Caco-2 (cell line): ENCODE measurements at regions not wholly inside any gene's neighbourhood (a gene's known extent, or its start where the extent isn't known, plus 50 kb on each side); places are given as distances from the start of the nearest gene placed in this dataset.
"Not testable (repeated sequence)": the region's sequence is repeated elsewhere in the genome, so short reads cannot be mapped to it uniquely, and the experiment has no call there.

Experiments used
- BruUV-seq: library from RNA; stranded (reverse); fragments of 400-500 nt; replicated peaks from 2 replicates; lab custom pipeline; 2021; lab: Mats Ljungman, UMichigan
- CTCF ChIA-PET: fragments of 300-600 bp; sonication (Branson Sonifier 250); formaldehyde crosslinking; loops from one replicate; lab custom pipeline; 2022; ENCODE audit warnings: antibody characterized with exemption; lab: Charles Lee
- POLR2A ChIA-PET: fragments of 300-600 bp; sonication (Branson Sonifier 250); formaldehyde crosslinking; loops from one replicate; lab custom pipeline; 2022; ENCODE audit warnings: antibody characterized with exemption; lab: Charles Lee
- DNase-seq, 2 experiments: peaks; one replicate each; pipeline versions ENCODE4 v3.0.0 to v3.0.0-alpha.2; 2020 to 2022
- H3K27me3 ChIP-seq: replicated peaks from 2 replicates; pipeline ENCODE4 v1.6.0; 2011; ENCODE audit warnings: low read length; ENCODE audit not compliant: control insufficient read depth, insufficient read depth
- H3K36me3 ChIP-seq: 2 replicates; pipeline ENCODE4 v1.5.1; 2011; ENCODE audit warnings: low read length; ENCODE audit not compliant: control insufficient read depth, insufficient read depth
- H3K4me1 ChIP-seq: fragments of 250-450 bp; sonication (Bioruptor Pico); 2 replicates; pipeline ENCODE4 v1.5.1; 2020; ENCODE audit warnings: mild to moderate bottlenecking
- H3K4me3 ChIP-seq: 2 replicates; pipeline ENCODE4 v1.5.1; 2011; ENCODE audit warnings: low read depth, mild to moderate bottlenecking, control low read depth, low read length
- H3K9me3 ChIP-seq: fragments of 250-450 bp; sonication (Bioruptor Pico); 2 replicates; pipeline ENCODE4 v1.5.1; 2020; ENCODE audit warnings: mild to moderate bottlenecking, moderate library complexity
- H3K27ac Mint-ChIP-seq: one replicate; pipeline ENCODE4 v1.8.0; 2022; ENCODE audit warnings: mixed read lengths; ENCODE audit not compliant: unreplicated experiment
- H3K27me3 Mint-ChIP-seq: one replicate; pipeline ENCODE4 v1.8.0; 2022; ENCODE audit warnings: mixed read lengths; ENCODE audit not compliant: insufficient read depth, unreplicated experiment
- H3K36me3 Mint-ChIP-seq: one replicate; pipeline ENCODE4 v1.8.0; 2022; ENCODE audit warnings: mild to moderate bottlenecking, mixed read lengths; ENCODE audit not compliant: insufficient read depth, unreplicated experiment
- H3K4me1 Mint-ChIP-seq: one replicate; pipeline ENCODE4 v1.8.0; 2022; ENCODE audit warnings: low read depth, mixed read lengths; ENCODE audit not compliant: unreplicated experiment
- H3K4me3 Mint-ChIP-seq: one replicate; pipeline ENCODE4 v1.8.0; 2022; ENCODE audit warnings: mild to moderate bottlenecking, moderate library complexity, mixed read lengths; ENCODE audit not compliant: unreplicated experiment
- H3K9me3 Mint-ChIP-seq: one replicate; pipeline ENCODE4 v1.8.0; 2022; ENCODE audit warnings: mixed read lengths; ENCODE audit not compliant: unreplicated experiment
- intact Hi-C: fragments of 100-400 bp; cut with micrococcal nuclease; formaldehyde crosslinking; loops from one replicate; pipeline ENCODE4 v1.10.0; 2022; ENCODE audit not compliant: unreplicated experiment
- TF ChIP-seq, protein P1 (sequence below), 2 experiments: fragments of 200-600 bp in 1 of 2; IDR thresholded peaks; 1 replicate in 1 of 2; 2 replicates in 1 of 2; pipeline versions ENCODE4 v1.5.1 to v1.8.0; 2011 to 2022; ENCODE audit warnings: antibody characterized with exemption in 1 of 2, control low read depth in 1 of 2, inconsistent platforms in 1 of 2, low read depth in 1 of 2, low read length in 1 of 2, mild to moderate bottlenecking in 1 of 2, moderate library complexity in 1 of 2; ENCODE audit not compliant: insufficient read depth in 1 of 2, severe bottlenecking in 1 of 2, unreplicated experiment in 1 of 2

GRCh38 chr2:13822365-13822764 is 810.2 kb upstream of the LRATD1 start:
- no peak overlapping the region for H3K4me3 Mint-ChIP-seq
- CTCF ChIA-PET = no interaction called here
- TF ChIP-seq, protein P1, sequence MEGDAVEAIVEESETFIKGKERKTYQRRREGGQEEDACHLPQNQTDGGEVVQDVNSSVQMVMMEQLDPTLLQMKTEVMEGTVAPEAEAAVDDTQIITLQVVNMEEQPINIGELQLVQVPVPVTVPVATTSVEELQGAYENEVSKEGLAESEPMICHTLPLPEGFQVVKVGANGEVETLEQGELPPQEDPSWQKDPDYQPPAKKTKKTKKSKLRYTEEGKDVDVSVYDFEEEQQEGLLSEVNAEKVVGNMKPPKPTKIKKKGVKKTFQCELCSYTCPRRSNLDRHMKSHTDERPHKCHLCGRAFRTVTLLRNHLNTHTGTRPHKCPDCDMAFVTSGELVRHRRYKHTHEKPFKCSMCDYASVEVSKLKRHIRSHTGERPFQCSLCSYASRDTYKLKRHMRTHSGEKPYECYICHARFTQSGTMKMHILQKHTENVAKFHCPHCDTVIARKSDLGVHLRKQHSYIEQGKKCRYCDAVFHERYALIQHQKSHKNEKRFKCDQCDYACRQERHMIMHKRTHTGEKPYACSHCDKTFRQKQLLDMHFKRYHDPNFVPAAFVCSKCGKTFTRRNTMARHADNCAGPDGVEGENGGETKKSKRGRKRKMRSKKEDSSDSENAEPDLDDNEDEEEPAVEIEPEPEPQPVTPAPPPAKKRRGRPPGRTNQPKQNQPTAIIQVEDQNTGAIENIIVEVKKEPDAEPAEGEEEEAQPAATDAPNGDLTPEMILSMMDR (IDR thresholded peaks at IDR 0.05; ENCODE audit: insufficient read depth in 1 of 2, low read depth in 1 of 2, low read length in 1 of 2, severe bottlenecking in 1 of 2, unreplicated experiment in 1 of 2) = no peak
- Histone ChIP-seq H3K27me3 (no peaks in the 10 kb centered on the region), H3K4me1 (no peaks in the 10 kb centered on the region), H3K9me3 (no peaks in the 10 kb centered on the region), H3K36me3 (no peaks in the 10 kb centered on the region), H3K4me3 (no peak overlapping the region)
- H3K9me3 Mint-ChIP-seq = no peaks in the 10 kb centered on the region
- intact Hi-C loops = no loop called here
- H3K27me3 Mint-ChIP-seq = no peaks in the 10 kb centered on the region
- BruUV-seq = no TSS peak
- no peaks in the 10 kb centered on the region for H3K4me1 Mint-ChIP-seq
- DNase-seq = no peak
- H3K27ac Mint-ChIP-seq = no peak overlapping the region
- POLR2A ChIA-PET = no interaction called here
- H3K36me3 Mint-ChIP-seq = no peaks in the 10 kb centered on the region

DNA sequence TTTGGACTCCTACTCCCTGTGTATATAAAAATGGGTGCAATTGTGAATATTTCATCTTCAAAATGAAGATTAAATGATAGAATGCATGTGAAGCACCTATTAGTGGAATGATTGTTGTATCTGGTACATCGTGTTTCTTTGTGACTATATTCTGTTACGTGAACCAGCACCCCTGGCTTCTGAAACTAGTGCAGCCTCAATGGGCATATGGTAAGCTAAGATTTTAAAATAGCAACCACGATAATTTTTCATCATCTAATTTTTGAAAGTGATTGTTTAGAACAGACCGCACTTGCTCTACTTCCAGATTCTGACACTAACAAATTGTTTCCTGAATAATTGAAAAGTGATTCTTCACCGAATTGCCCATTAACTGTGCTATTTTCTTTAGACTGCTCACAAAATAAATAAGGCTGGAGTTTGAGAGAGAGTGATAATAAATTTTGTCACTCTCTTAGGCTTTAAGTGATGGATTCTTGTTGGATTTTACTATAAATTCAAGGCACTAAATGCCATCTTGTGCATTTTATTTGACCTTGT is 806.1 kb upstream of the LRATD1 start:
- H3K36me3 Mint-ChIP-seq = no peaks in the 10 kb centered on the region
- H3K4me3 Mint-ChIP-seq = no peak overlapping the region
- Histone ChIP-seq H3K4me3 (no peak overlapping the region), H3K36me3 (no peaks in the 10 kb centered on the region), H3K9me3 (no peaks in the 10 kb centered on the region), H3K4me1 (no peaks in the 10 kb centered on the region), H3K27me3 (no peaks in the 10 kb centered on the region)
- H3K9me3 Mint-ChIP-seq = no peaks in the 10 kb centered on the region
- H3K27me3 Mint-ChIP-seq = no peaks in the 10 kb centered on the region
- POLR2A ChIA-PET = no interaction called here
- TF ChIP-seq, protein P1 (IDR thresholded peaks at IDR 0.05; ENCODE audit: insufficient read depth in 1 of 2, low read depth in 1 of 2, low read length in 1 of 2, severe bottlenecking in 1 of 2, unreplicated experiment in 1 of 2) = no peak
- BruUV-seq = no TSS peak
- no peaks in the 10 kb centered on the region for H3K4me1 Mint-ChIP-seq
- intact Hi-C loops = no loop called here
- no peak overlapping the region for H3K27ac Mint-ChIP-seq
- CTCF ChIA-PET = no interaction called here
- no peak for DNase-seq

DNA sequence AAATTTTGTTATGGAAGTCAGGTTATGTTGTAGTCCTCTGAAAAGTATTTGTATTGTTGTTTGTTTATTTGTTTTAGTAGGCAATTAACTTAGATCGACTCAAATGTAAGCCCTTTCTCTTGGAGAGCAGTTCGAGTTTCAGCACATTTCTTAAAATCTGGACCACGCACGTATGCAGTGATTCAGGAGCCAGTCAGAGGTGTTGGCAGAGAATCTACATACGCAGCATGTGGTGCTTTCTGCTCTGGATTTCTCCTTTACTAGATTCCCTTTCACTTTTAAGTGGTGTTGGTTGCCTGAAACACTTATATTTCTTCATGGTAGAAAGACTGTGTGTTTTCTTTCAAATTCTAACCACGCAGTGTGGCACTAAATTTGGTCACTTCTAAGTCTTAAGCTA is 773.9 kb upstream of the LRATD1 start:
- H3K4me1 ChIP-seq = no peaks in the 10 kb centered on the region
- H3K9me3 ChIP-seq = no peaks in the 10 kb centered on the region
- H3K9me3 Mint-ChIP-seq = no peaks in the 10 kb centered on the region
- intact Hi-C loops = no loop called here
- no peaks in the 10 kb centered on the region for H3K36me3 ChIP-seq
- DNase-seq = no peak
- no peak overlapping the region for H3K4me3 Mint-ChIP-seq
- no peaks in the 10 kb centered on the region for H3K27me3 Mint-ChIP-seq
- no peaks in the 10 kb centered on the region for H3K36me3 Mint-ChIP-seq
- TF ChIP-seq, protein P1 (IDR thresholded peaks at IDR 0.05; ENCODE audit: insufficient read depth in 1 of 2, low read depth in 1 of 2, low read length in 1 of 2, severe bottlenecking in 1 of 2, unreplicated experiment in 1 of 2) = no peak
- H3K27ac Mint-ChIP-seq = no peak overlapping the region
- H3K27me3 ChIP-seq = no peaks in the 10 kb centered on the region
- no peaks in the 10 kb centered on the region for H3K4me1 Mint-ChIP-seq
- ChIA-PET CTCF (no interaction called here), POLR2A (no interaction called here)
- no peak overlapping the region for H3K4me3 ChIP-seq
- BruUV-seq = no TSS peak

DNA sequence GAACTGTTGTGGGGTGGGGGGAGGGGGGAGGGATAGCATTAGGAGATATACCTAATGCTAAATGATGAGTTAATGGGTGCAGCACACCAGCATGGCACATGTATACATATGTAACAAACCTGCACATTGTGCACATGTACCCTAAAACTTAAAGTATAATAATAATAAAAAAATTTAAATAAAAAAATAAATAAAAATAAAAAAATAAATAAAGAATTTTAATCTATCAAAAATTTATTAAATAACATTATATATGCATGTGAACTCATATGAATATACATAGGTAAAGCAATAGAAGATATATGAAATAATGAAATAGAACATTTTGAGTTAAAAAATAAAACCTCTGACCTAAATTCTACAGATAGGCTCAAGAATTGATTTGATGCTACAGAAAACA is 764.2 kb upstream of the LRATD1 start:
- H3K4me3 Mint-ChIP-seq, intact Hi-C loops, BruUV-seq, H3K36me3 ChIP-seq, H3K27me3 Mint-ChIP-seq, DNase-seq, CTCF ChIA-PET, H3K9me3 Mint-ChIP-seq, H3K27me3 ChIP-seq, H3K27ac Mint-ChIP-seq, H3K4me1 ChIP-seq, H3K4me3 ChIP-seq, H3K9me3 ChIP-seq, POLR2A ChIA-PET, H3K4me1 Mint-ChIP-seq, H3K36me3 Mint-ChIP-seq: not testable (repeated sequence)
